IMR-90 (cell line): ENCODE measurements at regions not wholly inside any gene's neighbourhood (a gene's known extent, or its start where the extent isn't known, plus 50 kb on each side); places are given as distances from the start of the nearest gene placed in this dataset.

Experiments
- ATAC-seq: fragments of 200-7000 bp; cut with Tn5 transposase; 2 replicates; pipeline ENCODE4 v1.9.1; 2020; ENCODE audit warnings: low read depth, mild to moderate bottlenecking, moderate library complexity
- BruUV-seq: library from RNA; stranded (reverse); fragments of 400-500 nt; replicated peaks from 2 replicates; lab custom pipeline; 2021; lab: Mats Ljungman, UMichigan
- CTCF ChIA-PET: fragments of 300-600 bp; formaldehyde crosslinking; extraction: SDS; loops from one replicate; lab custom pipeline; 2021; ENCODE audit warnings: antibody characterized with exemption; lab: Yijun Ruan, JAX
- POLR2A ChIA-PET: fragments of 300-600 bp; sonication (Branson Sonifier 250); formaldehyde crosslinking; loops from one replicate; lab custom pipeline; 2022; ENCODE audit warnings: antibody characterized with exemption; ENCODE audit not compliant: unreplicated experiment; lab: Charles Lee
- DNase-seq: peaks from one replicate; pipeline ENCODE4 v3.0.0; 2013
- H2AFZ ChIP-seq: replicated peaks from 2 replicates; pipeline ENCODE3; 2013; ENCODE audit warnings: low read length, mild to moderate bottlenecking; ENCODE audit not compliant: poor library complexity
- H2AK5ac ChIP-seq: 2 replicates; pipeline ENCODE4 v1.6.1; 2013; ENCODE audit warnings: low read depth, low read length, inconsistent platforms
- H2AK9ac ChIP-seq: replicated peaks from 2 replicates; pipeline ENCODE3; 2013; ENCODE audit warnings: mild to moderate bottlenecking, low read depth, low read length, moderate library complexity; ENCODE audit not compliant: poor library complexity
- H2BK120ac ChIP-seq: 2 replicates; pipeline ENCODE4 v1.6.1; 2013; ENCODE audit warnings: low read depth, low read length, inconsistent platforms
- H2BK15ac ChIP-seq: 3 replicates; pipeline ENCODE4 v1.6.1; 2013; ENCODE audit warnings: low read depth, low read length, inconsistent platforms
- H2BK20ac ChIP-seq: 2 replicates; pipeline ENCODE4 v1.6.1; 2013; ENCODE audit warnings: low read depth, mild to moderate bottlenecking, inconsistent platforms, low read length, moderate library complexity
- H2BK5ac ChIP-seq: 2 replicates; pipeline ENCODE4 v1.6.1; 2013; ENCODE audit warnings: mild to moderate bottlenecking, low read depth, low read length, inconsistent platforms; ENCODE audit not compliant: poor library complexity, severe bottlenecking
- H3K14ac ChIP-seq: replicated peaks from 2 replicates; pipeline ENCODE4 v1.6.1; 2013; ENCODE audit warnings: low read depth, low read length, inconsistent platforms
- H3K18ac ChIP-seq: 2 replicates; pipeline ENCODE4 v1.6.1; 2013; ENCODE audit warnings: low read depth, low read length, control low read depth
- H3K23ac ChIP-seq: 2 replicates; pipeline ENCODE4 v1.6.1; 2013; ENCODE audit warnings: low read depth, low read length, inconsistent platforms
- H3K27ac ChIP-seq: 2 replicates; pipeline ENCODE4 v1.5.1; 2013; ENCODE audit warnings: mild to moderate bottlenecking, control low read depth, low read length; ENCODE audit not compliant: insufficient read depth
- H3K27me3 ChIP-seq: 2 replicates; pipeline ENCODE4 v1.6.1; 2013; ENCODE audit warnings: low read length; ENCODE audit not compliant: control insufficient read depth, insufficient read depth
- H3K36me3 ChIP-seq: 2 replicates; pipeline ENCODE4 v1.6.1; 2013; ENCODE audit warnings: low read length, mixed read lengths; ENCODE audit not compliant: control insufficient read depth, insufficient read depth
- H3K4ac ChIP-seq: 2 replicates; pipeline ENCODE4 v1.6.1; 2013; ENCODE audit warnings: low read depth, low read length, inconsistent platforms
- H3K4me1 ChIP-seq: 2 replicates; pipeline ENCODE4 v1.6.1; 2013; ENCODE audit warnings: low read length, mixed read lengths; ENCODE audit not compliant: control insufficient read depth, insufficient read depth
- H3K4me2 ChIP-seq: 2 replicates; pipeline ENCODE4 v1.6.1; 2013; ENCODE audit warnings: low read depth, mild to moderate bottlenecking, control low read depth, low read length, moderate library complexity
- H3K4me3 ChIP-seq: 2 replicates; pipeline ENCODE4 v1.5.1; 2013; ENCODE audit warnings: low read depth, mild to moderate bottlenecking, control low read depth, low read length, moderate library complexity; ENCODE audit not compliant: insufficient read depth
- H3K56ac ChIP-seq: 2 replicates; pipeline ENCODE4 v1.6.1; 2013; ENCODE audit warnings: low read length, inconsistent platforms; ENCODE audit not compliant: insufficient read depth; ENCODE audit errors: extremely low read depth
- H3K79me1 ChIP-seq, 2 experiments: 2 replicates each; pipeline ENCODE4 v1.6.1; 2013; ENCODE audit warnings: low read length in 2 of 2, inconsistent platforms in 1 of 2, low read depth in 1 of 2
- H3K9ac ChIP-seq: 2 replicates; pipeline ENCODE4 v1.6.1; 2013; ENCODE audit warnings: low read depth, low read length, control low read depth
- H3K9me1 ChIP-seq: 2 replicates; pipeline ENCODE4 v1.6.1; 2013; ENCODE audit warnings: low read length, inconsistent platforms; ENCODE audit not compliant: insufficient read depth
- H3K9me3 ChIP-seq: 2 replicates; pipeline ENCODE4 v1.6.1; 2013; ENCODE audit warnings: low read length; ENCODE audit not compliant: control insufficient read depth, insufficient read depth
- H4K20me1 ChIP-seq: 2 replicates; pipeline ENCODE4 v1.6.1; 2013; ENCODE audit warnings: low read length, inconsistent platforms; ENCODE audit not compliant: insufficient read depth
- H4K5ac ChIP-seq: 2 replicates; pipeline ENCODE4 v1.6.1; 2013; ENCODE audit warnings: mild to moderate bottlenecking, low read depth, low read length, control low read depth
- H4K8ac ChIP-seq, 2 experiments: 2 replicates each; pipeline ENCODE4 v1.6.1; 2013; ENCODE audit warnings: low read depth in 2 of 2, low read length in 2 of 2, control low read depth in 1 of 2, inconsistent platforms in 1 of 2
- H4K91ac ChIP-seq: 2 replicates; pipeline ENCODE4 v1.6.1; 2013; ENCODE audit warnings: low read depth, low read length, inconsistent platforms; ENCODE audit not compliant: insufficient read depth
- BHLHE40 ChIP-seq: fragments of 150-350 bp; IDR thresholded peaks from 2 replicates; pipeline ENCODE4 v1.6.1; 2016; ENCODE audit warnings: mild to moderate bottlenecking, low read depth, low read length
- CEBPB ChIP-seq: IDR thresholded peaks from 2 replicates; pipeline ENCODE4 v1.6.1; 2012; ENCODE audit warnings: low read depth, low read length, improper control_type of control experiment
- CHD1 ChIP-seq: IDR thresholded peaks from 2 replicates; pipeline ENCODE4 v1.6.1; 2012; ENCODE audit warnings: low read depth, low read length, improper control_type of control experiment
- CTCF ChIP-seq: conservative IDR thresholded peaks from 2 replicates; pipeline ENCODE4 v1.5.1; 2012; ENCODE audit warnings: mild to moderate bottlenecking, low read depth, low read length, improper control_type of control experiment
- ELK1 ChIP-seq: fragments of 150-350 bp; IDR thresholded peaks from 2 replicates; pipeline ENCODE4 v1.6.1; 2016; ENCODE audit warnings: low read depth, mild to moderate bottlenecking, low read length, moderate library complexity, borderline replicate concordance
- FOS ChIP-seq: fragments of 150-350 bp; IDR thresholded peaks from 2 replicates; pipeline ENCODE4 v1.6.1; 2016; ENCODE audit warnings: low read depth, low read length
- MAFK ChIP-seq: IDR thresholded peaks from 2 replicates; pipeline ENCODE4 v1.6.1; 2012; ENCODE audit warnings: low read depth, low read length, improper control_type of control experiment
- MAZ ChIP-seq: IDR thresholded peaks from 2 replicates; pipeline ENCODE4 v1.6.1; 2012; ENCODE audit warnings: low read depth, mild to moderate bottlenecking, low read length, improper control_type of control experiment, moderate library complexity, borderline replicate concordance
- MXI1 ChIP-seq: IDR thresholded peaks from 2 replicates; pipeline ENCODE4 v1.6.1; 2012; ENCODE audit warnings: low read depth, mild to moderate bottlenecking, low read length, moderate library complexity, borderline replicate concordance
- NFE2L2 ChIP-seq: fragments of 150-350 bp; IDR thresholded peaks from 2 replicates; pipeline ENCODE4 v1.6.1; 2016; ENCODE audit warnings: low read depth, mild to moderate bottlenecking, low read length
- POLR2A ChIP-seq: IDR thresholded peaks from 2 replicates; pipeline ENCODE4 v1.6.1; 2012; ENCODE audit warnings: mild to moderate bottlenecking, low read depth, low read length
- RAD21 ChIP-seq: IDR thresholded peaks from 2 replicates; pipeline ENCODE4 v1.6.1; 2012; ENCODE audit warnings: low read length, improper control_type of control experiment
- RCOR1 ChIP-seq: IDR thresholded peaks from 2 replicates; pipeline ENCODE4 v1.6.1; 2012; ENCODE audit warnings: mild to moderate bottlenecking, low read length, improper control_type of control experiment; ENCODE audit not compliant: insufficient replicate concordance
- RFX5 ChIP-seq: IDR thresholded peaks from 2 replicates; pipeline ENCODE4 v1.8.0; 2012; ENCODE audit warnings: low read depth, mild to moderate bottlenecking, low read length, moderate library complexity
- SMC3 ChIP-seq: fragments of 150-350 bp; IDR thresholded peaks from 2 replicates; pipeline ENCODE4 v1.6.1; 2016; ENCODE audit warnings: low read depth, mild to moderate bottlenecking, antibody characterized with exemption, low read length, moderate library complexity
- USF2 ChIP-seq: fragments of 150-350 bp; IDR thresholded peaks from 2 replicates; pipeline ENCODE4 v1.6.1; 2017; ENCODE audit warnings: mild to moderate bottlenecking, antibody characterized with exemption, low read length, low read depth
- WGBS, 2 experiments: methylation state at CpG; one replicate each; pipeline versions ENCODE4 v1.1.5 to v1.1.7; 2013; ENCODE audit warnings: missing lambda C conversion rate in 2 of 2; ENCODE audit not compliant: insufficient read length in 1 of 2; ENCODE audit errors: extremely low coverage in 2 of 2; 5-methylcytosine and 5-hydroxymethylcytosine counted together
- dilution Hi-C: fragments of 300-500 bp; cut with HindIII; formaldehyde crosslinking; loops from one replicate; pipeline ENCODE4 v1.14.3; 2018; ENCODE audit warnings: low sequenced_read_pairs; ENCODE audit not compliant: unreplicated experiment
- in situ Hi-C: fragments of 300-500 bp; cut with MboI; formaldehyde crosslinking; loops from 3 replicates; pipeline ENCODE4 v1.14.3; 2019; ENCODE audit warnings: low sequenced_read_pairs, inconsistent platforms, mixed read lengths
- intact Hi-C: fragments of 100-400 bp; cut with micrococcal nuclease; formaldehyde crosslinking; loops from 2 replicates; pipeline ENCODE4 v1.10.0; 2022

GRCh38 chr3:128553560-128553959 lies 60.6 kb upstream of the GATA2 start:
- POLR2A ChIA-PET: no interaction called here
- intact Hi-C loops: no loop called here
- no peaks in the 10 kb centered on the region for H4K20me1 ChIP-seq
- no peak overlapping the region for H2BK5ac ChIP-seq
- 90% methylated on average over 3 of the region's 5 CpGs; no CpG with 5 or more reads in 1 of the 2 experiments for WGBS, 2 experiments
- no peak overlapping the region for H3K23ac ChIP-seq
- peaks cover 10% of the 10 kb centered on the region for H3K4me1 ChIP-seq
- no peak overlapping the region for H2BK120ac ChIP-seq
- H3K56ac ChIP-seq: no peak overlapping the region
- CTCF ChIA-PET: interaction anchor here (1.3 kb wide), 1 partner anchor 19 kb away, joined by 3 read pairs; no protein-coding TSS in a partner anchor
- no peak overlapping the region for H2AK9ac ChIP-seq
- H2AFZ ChIP-seq: no peak overlapping the region
- no peak for TF ChIP-seq FOS
- no peak for TF ChIP-seq NFE2L2
- no peak for TF ChIP-seq RCOR1
- no peak for TF ChIP-seq ELK1
- no peak for TF ChIP-seq RAD21
- TF ChIP-seq CHD1: no peak
- TF ChIP-seq CEBPB: no peak
- TF ChIP-seq SMC3: no peak
- TF ChIP-seq MAZ: no peak
- TF ChIP-seq MXI1: no peak
- TF ChIP-seq RFX5: no peak
- no peak for TF ChIP-seq POLR2A
- TF ChIP-seq USF2: no peak
- no peak for TF ChIP-seq MAFK
- no peak for TF ChIP-seq CTCF
- TF ChIP-seq BHLHE40: no peak
- DNase-seq (no peak), ATAC-seq (no peak)
- no peaks in the 10 kb centered on the region for H3K79me1 ChIP-seq
- H2BK15ac ChIP-seq: 0 out of 3 replicates have a peak overlapping the region, but pooled peaks have one; percentile 34
- H3K27me3 ChIP-seq: peaks cover 25% of the 10 kb centered on the region
- H3K4me2 ChIP-seq: no peak overlapping the region
- H3K14ac ChIP-seq: no peak overlapping the region
- H4K8ac ChIP-seq: no peak overlapping the region
- no peak overlapping the region for H2BK20ac ChIP-seq
- H3K9me3 ChIP-seq: no peaks in the 10 kb centered on the region; the same call in 1 of the 2 replicates
- H3K36me3 ChIP-seq: no peaks in the 10 kb centered on the region
- H3K4me3 ChIP-seq: no peak overlapping the region
- H3K18ac ChIP-seq: no peak overlapping the region
- H3K4ac ChIP-seq: no peak overlapping the region
- dilution Hi-C loops: no loop called here
- H3K27ac ChIP-seq: no peak overlapping the region
- no TSS peak for BruUV-seq
- H4K91ac ChIP-seq: no peak overlapping the region
- no peak overlapping the region; the same call in 1 of the 2 replicates for H2AK5ac ChIP-seq
- no peak overlapping the region for H3K9ac ChIP-seq
- in situ Hi-C loops: no loop called here
- H4K5ac ChIP-seq: no peak overlapping the region
- peaks cover 4% of the 10 kb centered on the region for H3K9me1 ChIP-seq
